Endothelial cell of hepatic sinusoid (primary cell): ENCODE measurements at regions not wholly inside any gene's neighbourhood (a gene's known extent, or its start where the extent isn't known, plus 50 kb on each side); places are given as distances from the start of the nearest gene placed in this dataset.

Experiments used
- in situ Hi-C: cut with HindIII; loops from 2 replicates; pipeline ENCODE4 v1.10.0; 2017; ENCODE audit warnings: low sequenced_read_pairs

- in situ Hi-C loops: no loop called here
These were observed 1149.3 kb upstream of the CDH2 start for GRCh38 chr18:29326214-29326613.

- in situ Hi-C loops: no loop called here
These were observed 1144.6 kb upstream of the CDH2 start for GRCh38 chr18:29321561-29321960.

GRCh38 chr18:29313312-29313711, 1136.4 kb upstream of the CDH2 start:
- in situ Hi-C loops: no loop called here

GRCh38 chr18:29311580-29311979, 1134.7 kb upstream of the CDH2 start:
- in situ Hi-C loops: no loop called here

GRCh38 chr18:29309366-29309765, 1132.4 kb upstream of the CDH2 start:
- in situ Hi-C loops: no loop called here

GRCh38 chr18:29307982-29308381, 1131.1 kb upstream of the CDH2 start:
- in situ Hi-C loops: no loop called here

GRCh38 chr18:29307231-29307630, 1130.3 kb upstream of the CDH2 start:
- in situ Hi-C loops: no loop called here

GRCh38 chr18:29305516-29305915, 1128.6 kb upstream of the CDH2 start:
- in situ Hi-C loops: no loop called here

- in situ Hi-C loops: no loop called here
These were observed 1124.1 kb upstream of the CDH2 start for GRCh38 chr18:29301048-29301447.

GRCh38 chr18:29285471-29285870, 1108.5 kb upstream of the CDH2 start:
- in situ Hi-C loops: no loop called here

GRCh38 chr18:29271501-29271900, 1094.6 kb upstream of the CDH2 start:
- in situ Hi-C loops: no loop called here

- in situ Hi-C loops: no loop called here
These were observed 1082.9 kb upstream of the CDH2 start for GRCh38 chr18:29259838-29260237.

GRCh38 chr18:29254123-29254522, 1077.2 kb upstream of the CDH2 start:
- in situ Hi-C loops: no loop called here

- in situ Hi-C loops: no loop called here
These were observed 1074.8 kb upstream of the CDH2 start for GRCh38 chr18:29251681-29252080.

GRCh38 chr18:29250843-29251242, 1073.9 kb upstream of the CDH2 start:
- in situ Hi-C loops: no loop called here

- in situ Hi-C loops: no loop called here
These were observed 1073.3 kb upstream of the CDH2 start for GRCh38 chr18:29250259-29250658.

- in situ Hi-C loops: no loop called here
These were observed 1071.9 kb upstream of the CDH2 start for GRCh38 chr18:29248805-29249204.

GRCh38 chr18:29241199-29241598, 1064.3 kb upstream of the CDH2 start:
- in situ Hi-C loops: no loop called here

- in situ Hi-C loops: no loop called here
These were observed 1057.8 kb upstream of the CDH2 start for GRCh38 chr18:29234751-29235150.

GRCh38 chr18:29226213-29226612, 1049.3 kb upstream of the CDH2 start:
- in situ Hi-C loops: no loop called here

- in situ Hi-C loops: no loop called here
These were observed 1048.4 kb upstream of the CDH2 start for GRCh38 chr18:29225351-29225750.

GRCh38 chr18:29218091-29218490, 1041.2 kb upstream of the CDH2 start:
- in situ Hi-C loops: no loop called here

- in situ Hi-C loops: no loop called here
These were observed 1040.4 kb upstream of the CDH2 start for GRCh38 chr18:29217124-29217915.
